Natural killer cell (primary cell): ENCODE measurements at regions not wholly inside any gene's neighbourhood (a gene's known extent, or its start where the extent isn't known, plus 50 kb on each side); places are given as distances from the start of the nearest gene placed in this dataset.

Source experiments
- ATAC-seq, 3 donors: fragments of 150-1000 bp in 2 of 3; fragments of 200-7000 bp in 1 of 3; cut with Tn5 transposase; 1 replicate in 1 of 3; 2 replicates in 2 of 3; pipeline ENCODE4 v1.10.0; 2021; ENCODE audit warnings: mild to moderate bottlenecking in 2 of 3, moderate library complexity in 2 of 3
- DNase-seq, 2 donors: peaks; one replicate each; pipeline versions ENCODE4 v3.0.0 to v3.0.0-alpha.2; 2013 to 2021; ENCODE audit warnings: mixed read lengths in 1 of 2
- H3K27ac ChIP-seq: one replicate; pipeline ENCODE4 v1.5.1; 2013; ENCODE audit warnings: mild to moderate bottlenecking, low read length
- H3K27me3 ChIP-seq: one replicate; pipeline ENCODE4 v1.6.1; 2013; ENCODE audit warnings: low read length; ENCODE audit not compliant: control insufficient read depth, insufficient read depth
- H3K36me3 ChIP-seq: one replicate; pipeline ENCODE4 v1.6.1; 2013; ENCODE audit warnings: low read length; ENCODE audit not compliant: control insufficient read depth, insufficient read depth
- H3K4me1 ChIP-seq: one replicate; pipeline ENCODE4 v1.6.1; 2013; ENCODE audit warnings: low read length; ENCODE audit not compliant: control insufficient read depth, insufficient read depth
- H3K4me3 ChIP-seq: one replicate; pipeline ENCODE4 v1.5.1; 2013; ENCODE audit warnings: low read length
- H3K9me3 ChIP-seq: one replicate; pipeline ENCODE4 v1.6.1; 2013; ENCODE audit warnings: low read length; ENCODE audit not compliant: control insufficient read depth, insufficient read depth
- H3K27ac Mint-ChIP-seq, 2 donors: one replicate each; pipeline ENCODE4 v1.8.0; 2022; ENCODE audit warnings: mild to moderate bottlenecking in 2 of 2, mixed read lengths in 2 of 2, moderate library complexity in 1 of 2
- H3K27me3 Mint-ChIP-seq, 2 donors: one replicate each; pipeline ENCODE4 v1.8.0; 2022; ENCODE audit warnings: low read depth in 2 of 2, mixed read lengths in 2 of 2
- H3K36me3 Mint-ChIP-seq: one replicate; pipeline ENCODE4 v1.8.0; 2022; ENCODE audit warnings: mixed read lengths
- H3K4me1 Mint-ChIP-seq, 2 donors: one replicate each; pipeline ENCODE4 v1.8.0; 2022; ENCODE audit warnings: mixed read lengths in 2 of 2
- H3K4me3 Mint-ChIP-seq: one replicate; pipeline ENCODE4 v1.8.0; 2022; ENCODE audit warnings: mild to moderate bottlenecking, moderate library complexity, mixed read lengths
- H3K9me3 Mint-ChIP-seq, 2 donors: one replicate each; pipeline ENCODE4 v1.8.0; 2022; ENCODE audit warnings: mixed read lengths in 2 of 2
- WGBS: methylation state at CpG from one replicate; pipeline ENCODE4 v1.1.7; 2013; ENCODE audit warnings: missing lambda C conversion rate; ENCODE audit not compliant: insufficient coverage; 5-methylcytosine and 5-hydroxymethylcytosine counted together
- intact Hi-C: fragments of 100-400 bp; cut with micrococcal nuclease; formaldehyde crosslinking; loops from one replicate; pipeline ENCODE4 v1.14.2; 2022
- TF ChIP-seq, protein P1 (sequence below): fragments of 200-600 bp; IDR thresholded peaks from one replicate; pipeline ENCODE4 v1.8.0; 2022; ENCODE audit warnings: antibody characterized with exemption

GRCh38 chr3:64327100-64327804 lies 102.0 kb upstream of the PRICKLE2 start:
- Histone ChIP-seq H3K36me3 (no peaks in the 10 kb centered on the region), H3K9me3 (no peaks in the 10 kb centered on the region), H3K4me1 (no peaks in the 10 kb centered on the region), H3K4me3 (no peak overlapping the region), H3K27ac (no peak overlapping the region), H3K27me3 (no peaks in the 10 kb centered on the region)
- no peak for DNase-seq
- Mint-ChIP-seq H3K36me3 (no peaks in the 10 kb centered on the region), H3K4me1 (no peaks in the 10 kb centered on the region), H3K4me3 (no peak overlapping the region), H3K27ac (no peak overlapping the region), H3K27me3 (no peaks in the 10 kb centered on the region), H3K9me3 (peaks cover 11 to 14% of the 10 kb centered on the region in 2 donors)
- ATAC-seq: no peak
- WGBS: 90% methylated on average over 11 of the region's 11 CpGs
- intact Hi-C loops: no loop called here
- TF ChIP-seq, protein P1, sequence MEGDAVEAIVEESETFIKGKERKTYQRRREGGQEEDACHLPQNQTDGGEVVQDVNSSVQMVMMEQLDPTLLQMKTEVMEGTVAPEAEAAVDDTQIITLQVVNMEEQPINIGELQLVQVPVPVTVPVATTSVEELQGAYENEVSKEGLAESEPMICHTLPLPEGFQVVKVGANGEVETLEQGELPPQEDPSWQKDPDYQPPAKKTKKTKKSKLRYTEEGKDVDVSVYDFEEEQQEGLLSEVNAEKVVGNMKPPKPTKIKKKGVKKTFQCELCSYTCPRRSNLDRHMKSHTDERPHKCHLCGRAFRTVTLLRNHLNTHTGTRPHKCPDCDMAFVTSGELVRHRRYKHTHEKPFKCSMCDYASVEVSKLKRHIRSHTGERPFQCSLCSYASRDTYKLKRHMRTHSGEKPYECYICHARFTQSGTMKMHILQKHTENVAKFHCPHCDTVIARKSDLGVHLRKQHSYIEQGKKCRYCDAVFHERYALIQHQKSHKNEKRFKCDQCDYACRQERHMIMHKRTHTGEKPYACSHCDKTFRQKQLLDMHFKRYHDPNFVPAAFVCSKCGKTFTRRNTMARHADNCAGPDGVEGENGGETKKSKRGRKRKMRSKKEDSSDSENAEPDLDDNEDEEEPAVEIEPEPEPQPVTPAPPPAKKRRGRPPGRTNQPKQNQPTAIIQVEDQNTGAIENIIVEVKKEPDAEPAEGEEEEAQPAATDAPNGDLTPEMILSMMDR: no peak

DNA sequence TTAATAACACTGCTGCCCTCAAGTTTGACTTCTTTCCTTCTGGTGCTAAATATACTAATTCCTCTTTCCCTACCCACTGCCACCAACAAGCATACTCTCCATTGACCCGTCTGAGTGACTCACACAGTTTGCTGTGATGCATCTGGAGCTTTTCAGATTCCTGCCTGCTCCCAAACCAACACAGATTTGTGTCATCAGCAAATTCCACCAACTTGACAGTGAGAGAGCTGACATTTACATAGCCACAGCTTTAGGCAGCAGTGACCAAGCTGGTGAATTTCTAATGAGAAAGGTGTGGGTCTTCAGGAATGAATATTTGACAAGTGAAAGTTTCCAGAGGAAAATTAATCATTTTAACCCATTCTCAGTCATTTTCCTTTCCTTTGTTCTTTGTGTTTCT lies 96.5 kb upstream of the PRICKLE2 start:
- Mint-ChIP-seq H3K4me3 (no peak overlapping the region), H3K4me1 (no peaks in the 10 kb centered on the region), H3K27ac (no peak overlapping the region), H3K9me3 (peaks cover 8 to 10% of the 10 kb centered on the region in 2 donors), H3K36me3 (no peaks in the 10 kb centered on the region), H3K27me3 (no peaks in the 10 kb centered on the region)
- Histone ChIP-seq H3K27me3 (no peaks in the 10 kb centered on the region), H3K4me3 (no peak overlapping the region), H3K27ac (no peak overlapping the region), H3K4me1 (no peaks in the 10 kb centered on the region), H3K9me3 (no peaks in the 10 kb centered on the region), H3K36me3 (no peaks in the 10 kb centered on the region)
- TF ChIP-seq, protein P1: no peak
- WGBS: 52% methylated on average over 1 of the region's 1 CpG
- ATAC-seq (no peak), DNase-seq (no peak)
- intact Hi-C loops: no loop called here

GRCh38 chr3:64319391-64319790 lies 94.1 kb upstream of the PRICKLE2 start:
- Mint-ChIP-seq H3K27me3 (no peaks in the 10 kb centered on the region), H3K9me3 (peaks cover 5 to 6% of the 10 kb centered on the region in 2 donors), H3K4me3 (no peak overlapping the region), H3K27ac (no peak overlapping the region), H3K4me1 (no peaks in the 10 kb centered on the region), H3K36me3 (no peaks in the 10 kb centered on the region)
- no peak for DNase-seq
- Histone ChIP-seq H3K9me3 (no peaks in the 10 kb centered on the region), H3K27me3 (no peaks in the 10 kb centered on the region), H3K36me3 (no peaks in the 10 kb centered on the region), H3K27ac (no peak overlapping the region), H3K4me3 (no peak overlapping the region), H3K4me1 (no peaks in the 10 kb centered on the region)
- 95% methylated on average over 4 of the region's 4 CpGs for WGBS
- TF ChIP-seq, protein P1: no peak
- intact Hi-C loops: no loop called here
- no peak for ATAC-seq
